ENCODE measurements at regions not wholly inside any gene's neighbourhood (a gene's known extent, or its start where the extent isn't known, plus 50 kb on each side); places are given as distances from the start of the nearest gene placed in this dataset.
A peak's percentile ranks its signal among the peaks of the same experiment; 100 is the strongest.

GRCh38 chr1:115426231-115426771, 88.3 kb upstream of the NGF start:
- H3K4me1 ChIP-seq: peaks cover 6% of the 10 kb centered on the region
- 41 to 57% methylated on average over 6 of the region's 6 CpGs for WGBS, 2 donors
- H3K36me3 ChIP-seq (ENCODE audit: low read depth, missing control alignments): no peaks in the 10 kb centered on the region
- peak overlapping the region in 1 of 2 donors; percentile 9 for H3K27ac ChIP-seq
- H3K27me3 ChIP-seq: no peaks in the 10 kb centered on the region
- no peaks in the 10 kb centered on the region for H3K9me3 ChIP-seq
- H3K4me3 ChIP-seq: no peak overlapping the region
- TF ChIP-seq CTCF (IDR thresholded peaks at IDR 0.05): no peak
- TF ChIP-seq POLR2A (IDR thresholded peaks at IDR 0.05): no peak
- intact Hi-C loops (cut with DNase I; ENCODE audit: low total_unique reads): no loop called here
- DNase-seq: peak; percentile 26

GRCh38 chr1:115425442-115425841, 87.4 kb upstream of the NGF start:
- Histone ChIP-seq H3K36me3 (ENCODE audit: low read depth, missing control alignments) (no peaks in the 10 kb centered on the region), H3K4me3 (no peak overlapping the region), H3K9me3 (no peaks in the 10 kb centered on the region), H3K4me1 (peaks cover 6% of the 10 kb centered on the region), H3K27me3 (no peaks in the 10 kb centered on the region), H3K27ac (no peak overlapping the region)
- no peak for DNase-seq
- intact Hi-C loops (cut with DNase I; ENCODE audit: low total_unique reads): no loop called here
- 93 to 94% methylated on average over 5 of the region's 5 CpGs for WGBS, 2 donors
- TF ChIP-seq POLR2A (IDR thresholded peaks at IDR 0.05) (no peak), CTCF (IDR thresholded peaks at IDR 0.05) (no peak)

GRCh38 chr1:115423776-115424175, 85.7 kb upstream of the NGF start:
- H3K4me3 ChIP-seq: no peak overlapping the region
- H3K27me3 ChIP-seq: no peaks in the 10 kb centered on the region
- intact Hi-C loops (cut with DNase I; ENCODE audit: low total_unique reads): no loop called here
- no peak for DNase-seq
- no peaks in the 10 kb centered on the region for H3K9me3 ChIP-seq
- no peaks in the 10 kb centered on the region for H3K36me3 ChIP-seq (ENCODE audit: low read depth, missing control alignments)
- H3K27ac ChIP-seq: no peak overlapping the region
- WGBS, 2 donors: 80 to 83% methylated on average over 5 of the region's 5 CpGs
- H3K4me1 ChIP-seq: peaks cover 6% of the 10 kb centered on the region
- TF ChIP-seq CTCF (IDR thresholded peaks at IDR 0.05) (no peak), POLR2A (IDR thresholded peaks at IDR 0.05) (no peak)

- Histone ChIP-seq H3K9me3 (no peaks in the 10 kb centered on the region), H3K27me3 (no peaks in the 10 kb centered on the region), H3K4me3 (no peak overlapping the region), H3K36me3 (ENCODE audit: low read depth, missing control alignments) (no peaks in the 10 kb centered on the region), H3K4me1 (no peaks in the 10 kb centered on the region), H3K27ac (no peak overlapping the region)
- no peak for DNase-seq
- 59 to 67% methylated on average over 3 of the region's 3 CpGs for WGBS, 2 donors
- intact Hi-C loops (cut with DNase I; ENCODE audit: low total_unique reads): no loop called here
- TF ChIP-seq CTCF (IDR thresholded peaks at IDR 0.05) (no peak), POLR2A (IDR thresholded peaks at IDR 0.05) (no peak)
These were observed 81.5 kb upstream of the NGF start for GRCh38 chr1:115419571-115419970.

- no peak for TF ChIP-seq CTCF (IDR thresholded peaks at IDR 0.05)
- no peak for TF ChIP-seq POLR2A (IDR thresholded peaks at IDR 0.05)
- no peak for DNase-seq
- 67 to 71% methylated on average over 3 of the region's 3 CpGs for WGBS, 2 donors
These were observed 75.6 kb upstream of the NGF start for GRCh38 chr1:115413621-115414020.

More at GRCh38 chr1:115413621-115414020, 75.6 kb upstream of the NGF start:
- H3K4me3 ChIP-seq: no peak overlapping the region
- intact Hi-C loops (cut with DNase I; ENCODE audit: low total_unique reads): no loop called here
- H3K27me3 ChIP-seq: no peaks in the 10 kb centered on the region
- no peaks in the 10 kb centered on the region for H3K4me1 ChIP-seq
- H3K9me3 ChIP-seq: no peaks in the 10 kb centered on the region
- no peaks in the 10 kb centered on the region for H3K36me3 ChIP-seq (ENCODE audit: low read depth, missing control alignments)
- no peak overlapping the region for H3K27ac ChIP-seq
